ENCODE measurements at regions not wholly inside any gene's neighbourhood (a gene's known extent, or its start where the extent isn't known, plus 50 kb on each side); places are given as distances from the start of the nearest gene placed in this dataset.

- Histone ChIP-seq H3K4me1 (ENCODE audit: control insufficient read depth, extremely low read depth, insufficient read depth, low read length) (no peaks in the 10 kb centered on the region), H3K9ac (ENCODE audit: insufficient read depth, low read length) (no peak overlapping the region)
- DNase-seq (ENCODE audit: low read depth in 2 of 2), result no peak
These were observed 61.2 kb upstream of the NPVF start for GRCh38 chr7:25289518-25289917.

GRCh38 chr7:25294624-25295023 is 66.3 kb upstream of the NPVF start:
- TF ChIP-seq CTCF (conservative IDR thresholded peaks at IDR 0.05 in 1 of 2, IDR thresholded peaks at IDR 0.05 in 1 of 2; ENCODE audit: low read depth in 1 of 2, low read length in 2 of 2) (no peak), EZH2 (IDR thresholded peaks at IDR 0.05; ENCODE audit: low read length, missing control alignments) (no peak)
- H3K79me2 ChIP-seq (ENCODE audit: control insufficient read depth, insufficient read depth, low read length), result no peaks in the 10 kb centered on the region
- no peak overlapping the region for H3K27ac ChIP-seq (ENCODE audit: insufficient read depth, low read length)
- H3K9ac ChIP-seq (ENCODE audit: insufficient read depth, low read length), result no peak overlapping the region
- no peak overlapping the region for H3K4me2 ChIP-seq (ENCODE audit: extremely low read depth, insufficient read depth, low read length)
- no peaks in the 10 kb centered on the region for H3K9me3 ChIP-seq (ENCODE audit: control insufficient read depth, insufficient read depth, low read depth, low read length)
- H3K36me3 ChIP-seq (ENCODE audit: control insufficient read depth, insufficient read depth, low read length), result no peaks in the 10 kb centered on the region
- no peak overlapping the region for H2AFZ ChIP-seq (ENCODE audit: low read length)
- H3K27me3 ChIP-seq (ENCODE audit: control insufficient read depth, insufficient read depth, low read length), result no peaks in the 10 kb centered on the region
- no peak overlapping the region for H3K4me3 ChIP-seq (replicated peaks in 1 of 4; ENCODE audit: control extremely low read depth in 1 of 4, insufficient read depth in 1 of 4, low read depth in 3 of 4, low read length in 4 of 4)
- no peak for DNase-seq (ENCODE audit: low read depth in 2 of 2)
- no peaks in the 10 kb centered on the region for H4K20me1 ChIP-seq (ENCODE audit: control insufficient read depth, extremely low read depth, insufficient read depth, low read length)
- H3K4me1 ChIP-seq (ENCODE audit: control insufficient read depth, extremely low read depth, insufficient read depth, low read length), result no peaks in the 10 kb centered on the region

More at GRCh38 chr7:25289518-25289917, 61.2 kb upstream of the NPVF start:
- H3K4me3 ChIP-seq (replicated peaks in 1 of 4; ENCODE audit: control extremely low read depth in 1 of 4, insufficient read depth in 1 of 4, low read depth in 3 of 4, low read length in 4 of 4), result no peak overlapping the region
- no peak overlapping the region for H2AFZ ChIP-seq (ENCODE audit: low read length)
- H3K9me3 ChIP-seq (ENCODE audit: control insufficient read depth, insufficient read depth, low read depth, low read length), result no peaks in the 10 kb centered on the region
- no peaks in the 10 kb centered on the region for H4K20me1 ChIP-seq (ENCODE audit: control insufficient read depth, extremely low read depth, insufficient read depth, low read length)
- TF ChIP-seq EZH2 (IDR thresholded peaks at IDR 0.05; ENCODE audit: low read length, missing control alignments), result no peak
- no peak for TF ChIP-seq CTCF (conservative IDR thresholded peaks at IDR 0.05 in 1 of 2, IDR thresholded peaks at IDR 0.05 in 1 of 2; ENCODE audit: low read depth in 1 of 2, low read length in 2 of 2)
- no peaks in the 10 kb centered on the region for H3K36me3 ChIP-seq (ENCODE audit: control insufficient read depth, insufficient read depth, low read length)
- H3K27ac ChIP-seq (ENCODE audit: insufficient read depth, low read length), result no peak overlapping the region
- no peaks in the 10 kb centered on the region for H3K27me3 ChIP-seq (ENCODE audit: control insufficient read depth, insufficient read depth, low read length)
- H3K4me2 ChIP-seq (ENCODE audit: extremely low read depth, insufficient read depth, low read length), result no peak overlapping the region
- H3K79me2 ChIP-seq (ENCODE audit: control insufficient read depth, insufficient read depth, low read length), result no peaks in the 10 kb centered on the region

GRCh38 chr7:25295387-25295786 is 67.1 kb upstream of the NPVF start:
- H4K20me1 ChIP-seq (ENCODE audit: control insufficient read depth, extremely low read depth, insufficient read depth, low read length), result no peaks in the 10 kb centered on the region
- no peaks in the 10 kb centered on the region for H3K27me3 ChIP-seq (ENCODE audit: control insufficient read depth, insufficient read depth, low read length)
- H3K4me2 ChIP-seq (ENCODE audit: extremely low read depth, insufficient read depth, low read length), result no peak overlapping the region
- H2AFZ ChIP-seq (ENCODE audit: low read length), result no peak overlapping the region
- no peak for DNase-seq (ENCODE audit: low read depth in 2 of 2)
- no peaks in the 10 kb centered on the region for H3K9me3 ChIP-seq (ENCODE audit: control insufficient read depth, insufficient read depth, low read depth, low read length)
- H3K36me3 ChIP-seq (ENCODE audit: control insufficient read depth, insufficient read depth, low read length), result no peaks in the 10 kb centered on the region
- H3K9ac ChIP-seq (ENCODE audit: insufficient read depth, low read length), result no peak overlapping the region
- no peak for TF ChIP-seq CTCF (conservative IDR thresholded peaks at IDR 0.05 in 1 of 2, IDR thresholded peaks at IDR 0.05 in 1 of 2; ENCODE audit: low read depth in 1 of 2, low read length in 2 of 2)
- no peak for TF ChIP-seq EZH2 (IDR thresholded peaks at IDR 0.05; ENCODE audit: low read length, missing control alignments)
- H3K27ac ChIP-seq (ENCODE audit: insufficient read depth, low read length), result no peak overlapping the region
- H3K4me1 ChIP-seq (ENCODE audit: control insufficient read depth, extremely low read depth, insufficient read depth, low read length), result no peaks in the 10 kb centered on the region
- H3K4me3 ChIP-seq (replicated peaks in 1 of 4; ENCODE audit: control extremely low read depth in 1 of 4, insufficient read depth in 1 of 4, low read depth in 3 of 4, low read length in 4 of 4), result no peak overlapping the region
- H3K79me2 ChIP-seq (ENCODE audit: control insufficient read depth, insufficient read depth, low read length), result no peaks in the 10 kb centered on the region
